Adrenal gland (tissue), 5 donors: ENCODE measurements at regions not wholly inside any gene's neighbourhood (a gene's known extent, or its start where the extent isn't known, plus 50 kb on each side); places are given as distances from the start of the nearest gene placed in this dataset.

Source experiments
- CTCF ChIP-seq, 6 experiments: fragments of 450-650 bp in 4 of 6; fragments of 200-600 bp in 2 of 6; sonication (generic) in 1 of 6; IDR thresholded peaks; 1 replicate in 5 of 6; 2 replicates in 1 of 6; pipeline versions ENCODE4 v1.5.1 to v1.8.0; 2016 to 2021; ENCODE audit warnings: antibody characterized with exemption in 6 of 6, mild to moderate bottlenecking in 2 of 6, moderate library complexity in 1 of 6
- POLR2A ChIP-seq, 2 donors: fragments of 450-650 bp; IDR thresholded peaks; one replicate each; pipeline ENCODE4 v1.6.1; 2017; ENCODE audit warnings: antibody characterized with exemption in 2 of 2, mild to moderate bottlenecking in 2 of 2, moderate library complexity in 1 of 2
- donor health status: DM: no; HTN: no; CAD: no.

- TF ChIP-seq POLR2A (IDR thresholded peaks at IDR 0.05) (no peak), CTCF (IDR thresholded peaks at IDR 0.05) (no peak)
Measured at GRCh38 chr13:109376936-109377335, 409.4 kb downstream of the IRS2 start.
